ENCODE measurements at regions not wholly inside any gene's neighbourhood (a gene's known extent, or its start where the extent isn't known, plus 50 kb on each side); places are given as distances from the start of the nearest gene placed in this dataset.

- TF ChIP-seq CTCF (IDR thresholded peaks at IDR 0.05; ENCODE audit: insufficient read depth, low read depth, low read length) (no peak), EZH2 (IDR thresholded peaks at IDR 0.05; ENCODE audit: insufficient read depth, low read length) (no peak)
These were observed 244.2 kb downstream of the LMO4 start for GRCh38 chr1:87572891-87573290.
